A549 (cell line): ENCODE measurements at regions not wholly inside any gene's neighbourhood (a gene's known extent, or its start where the extent isn't known, plus 50 kb on each side); places are given as distances from the start of the nearest gene placed in this dataset.
A peak's percentile ranks its signal among the peaks of the same experiment; 100 is the strongest.

ENCODE experiments used
- CHD4 ChIP-seq: fragments of 200-600 bp; sonication (generic); IDR thresholded peaks from 2 replicates; pipeline ENCODE4 v1.6.1; 2016; ENCODE audit warnings: antibody characterized with exemption, mild to moderate bottlenecking, borderline replicate concordance
- KDM5A ChIP-seq: fragments of 200-600 bp; sonication (generic); IDR thresholded peaks from 2 replicates; pipeline ENCODE4 v1.6.1; 2016; ENCODE audit warnings: antibody characterized with exemption, mild to moderate bottlenecking
- MAX ChIP-seq: IDR thresholded peaks from 2 replicates; pipeline ENCODE4 v1.6.1; 2012
- MAZ ChIP-seq: fragments of 150-350 bp; IDR thresholded peaks from 2 replicates; pipeline ENCODE4 v1.6.1; 2014; ENCODE audit warnings: antibody characterized with exemption, low read depth, low read length, borderline replicate concordance
- NR3C1 ChIP-seq: fragments of >200 bp; sonication (Bioruptor Twin); formaldehyde crosslinking; IDR thresholded peaks from 3 replicates; pipeline ENCODE4 v1.6.1; 2017
- PHF8 ChIP-seq: fragments of 200-600 bp; sonication (generic); IDR thresholded peaks from 2 replicates; pipeline ENCODE4 v1.6.1; 2016; ENCODE audit warnings: low read depth, mild to moderate bottlenecking, antibody characterized with exemption, moderate library complexity, borderline replicate concordance
- POLR2A ChIP-seq: IDR thresholded peaks from 2 replicates; pipeline ENCODE4 v1.6.1; 2012; ENCODE audit warnings: mild to moderate bottlenecking, low read length
- REST ChIP-seq: fragments of 200-600 bp; sonication (generic); IDR thresholded peaks from 2 replicates; pipeline ENCODE4 v1.6.1; 2016; ENCODE audit warnings: antibody characterized with exemption, mild to moderate bottlenecking, moderate library complexity
- RNF2 ChIP-seq: fragments of 200-600 bp; sonication (generic); IDR thresholded peaks from 2 replicates; pipeline ENCODE4 v1.6.1; 2016; ENCODE audit warnings: low read depth, mild to moderate bottlenecking, antibody characterized with exemption, moderate library complexity, borderline replicate concordance
- TF ChIP-seq, protein P1 (sequence below): fragments of >200 bp; sonication (Bioruptor Twin); formaldehyde crosslinking; IDR thresholded peaks from 3 replicates; pipeline ENCODE4 v1.5.1; 2016

GRCh38 chr1:50279622-50280330 lies 143.5 kb downstream of the DMRTA2 start:
- TF ChIP-seq, protein P1, sequence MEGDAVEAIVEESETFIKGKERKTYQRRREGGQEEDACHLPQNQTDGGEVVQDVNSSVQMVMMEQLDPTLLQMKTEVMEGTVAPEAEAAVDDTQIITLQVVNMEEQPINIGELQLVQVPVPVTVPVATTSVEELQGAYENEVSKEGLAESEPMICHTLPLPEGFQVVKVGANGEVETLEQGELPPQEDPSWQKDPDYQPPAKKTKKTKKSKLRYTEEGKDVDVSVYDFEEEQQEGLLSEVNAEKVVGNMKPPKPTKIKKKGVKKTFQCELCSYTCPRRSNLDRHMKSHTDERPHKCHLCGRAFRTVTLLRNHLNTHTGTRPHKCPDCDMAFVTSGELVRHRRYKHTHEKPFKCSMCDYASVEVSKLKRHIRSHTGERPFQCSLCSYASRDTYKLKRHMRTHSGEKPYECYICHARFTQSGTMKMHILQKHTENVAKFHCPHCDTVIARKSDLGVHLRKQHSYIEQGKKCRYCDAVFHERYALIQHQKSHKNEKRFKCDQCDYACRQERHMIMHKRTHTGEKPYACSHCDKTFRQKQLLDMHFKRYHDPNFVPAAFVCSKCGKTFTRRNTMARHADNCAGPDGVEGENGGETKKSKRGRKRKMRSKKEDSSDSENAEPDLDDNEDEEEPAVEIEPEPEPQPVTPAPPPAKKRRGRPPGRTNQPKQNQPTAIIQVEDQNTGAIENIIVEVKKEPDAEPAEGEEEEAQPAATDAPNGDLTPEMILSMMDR, result no peak
- TF ChIP-seq PHF8, result no peak
- TF ChIP-seq MAZ, result no peak
- no peak for TF ChIP-seq POLR2A
- no peak for TF ChIP-seq CHD4
- TF ChIP-seq NR3C1, result no peak
- TF ChIP-seq MAX, result no peak
- no peak for TF ChIP-seq RNF2
- TF ChIP-seq KDM5A, result no peak
- peak; percentile 87 for TF ChIP-seq REST
